ENCODE measurements at regions not wholly inside any gene's neighbourhood (a gene's known extent, or its start where the extent isn't known, plus 50 kb on each side); places are given as distances from the start of the nearest gene placed in this dataset.

DNA sequence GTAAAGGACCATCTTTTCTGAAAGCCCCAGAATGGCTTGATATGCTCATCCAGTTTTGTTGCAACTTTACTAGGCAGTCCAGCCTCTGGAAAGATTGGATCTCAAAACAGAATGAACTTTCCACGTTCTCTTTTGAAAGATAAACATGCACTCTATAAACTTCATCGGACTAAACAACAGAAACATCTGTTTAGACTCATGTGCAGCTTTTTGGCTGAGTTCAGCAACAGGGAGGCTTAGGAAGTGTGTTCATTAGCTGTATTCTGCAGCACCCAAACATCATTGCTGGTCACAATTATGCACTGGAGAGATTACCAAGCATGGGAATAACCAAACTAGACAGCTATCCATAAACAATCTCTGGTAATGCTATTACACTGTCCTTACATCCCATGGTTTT is 180.5 kb downstream of the TENT5A start:
- TF ChIP-seq, protein P1, sequence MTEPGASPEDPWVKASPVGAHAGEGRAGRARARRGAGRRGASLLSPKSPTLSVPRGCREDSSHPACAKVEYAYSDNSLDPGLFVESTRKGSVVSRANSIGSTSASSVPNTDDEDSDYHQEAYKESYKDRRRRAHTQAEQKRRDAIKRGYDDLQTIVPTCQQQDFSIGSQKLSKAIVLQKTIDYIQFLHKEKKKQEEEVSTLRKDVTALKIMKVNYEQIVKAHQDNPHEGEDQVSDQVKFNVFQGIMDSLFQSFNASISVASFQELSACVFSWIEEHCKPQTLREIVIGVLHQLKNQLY (CRISPR knock-in tag; IDR thresholded peaks at IDR 0.05), result no peak
- TF ChIP-seq, protein P2, sequence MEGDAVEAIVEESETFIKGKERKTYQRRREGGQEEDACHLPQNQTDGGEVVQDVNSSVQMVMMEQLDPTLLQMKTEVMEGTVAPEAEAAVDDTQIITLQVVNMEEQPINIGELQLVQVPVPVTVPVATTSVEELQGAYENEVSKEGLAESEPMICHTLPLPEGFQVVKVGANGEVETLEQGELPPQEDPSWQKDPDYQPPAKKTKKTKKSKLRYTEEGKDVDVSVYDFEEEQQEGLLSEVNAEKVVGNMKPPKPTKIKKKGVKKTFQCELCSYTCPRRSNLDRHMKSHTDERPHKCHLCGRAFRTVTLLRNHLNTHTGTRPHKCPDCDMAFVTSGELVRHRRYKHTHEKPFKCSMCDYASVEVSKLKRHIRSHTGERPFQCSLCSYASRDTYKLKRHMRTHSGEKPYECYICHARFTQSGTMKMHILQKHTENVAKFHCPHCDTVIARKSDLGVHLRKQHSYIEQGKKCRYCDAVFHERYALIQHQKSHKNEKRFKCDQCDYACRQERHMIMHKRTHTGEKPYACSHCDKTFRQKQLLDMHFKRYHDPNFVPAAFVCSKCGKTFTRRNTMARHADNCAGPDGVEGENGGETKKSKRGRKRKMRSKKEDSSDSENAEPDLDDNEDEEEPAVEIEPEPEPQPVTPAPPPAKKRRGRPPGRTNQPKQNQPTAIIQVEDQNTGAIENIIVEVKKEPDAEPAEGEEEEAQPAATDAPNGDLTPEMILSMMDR (IDR thresholded peaks at IDR 0.05), result no peak
- TF ChIP-seq, protein P3, sequence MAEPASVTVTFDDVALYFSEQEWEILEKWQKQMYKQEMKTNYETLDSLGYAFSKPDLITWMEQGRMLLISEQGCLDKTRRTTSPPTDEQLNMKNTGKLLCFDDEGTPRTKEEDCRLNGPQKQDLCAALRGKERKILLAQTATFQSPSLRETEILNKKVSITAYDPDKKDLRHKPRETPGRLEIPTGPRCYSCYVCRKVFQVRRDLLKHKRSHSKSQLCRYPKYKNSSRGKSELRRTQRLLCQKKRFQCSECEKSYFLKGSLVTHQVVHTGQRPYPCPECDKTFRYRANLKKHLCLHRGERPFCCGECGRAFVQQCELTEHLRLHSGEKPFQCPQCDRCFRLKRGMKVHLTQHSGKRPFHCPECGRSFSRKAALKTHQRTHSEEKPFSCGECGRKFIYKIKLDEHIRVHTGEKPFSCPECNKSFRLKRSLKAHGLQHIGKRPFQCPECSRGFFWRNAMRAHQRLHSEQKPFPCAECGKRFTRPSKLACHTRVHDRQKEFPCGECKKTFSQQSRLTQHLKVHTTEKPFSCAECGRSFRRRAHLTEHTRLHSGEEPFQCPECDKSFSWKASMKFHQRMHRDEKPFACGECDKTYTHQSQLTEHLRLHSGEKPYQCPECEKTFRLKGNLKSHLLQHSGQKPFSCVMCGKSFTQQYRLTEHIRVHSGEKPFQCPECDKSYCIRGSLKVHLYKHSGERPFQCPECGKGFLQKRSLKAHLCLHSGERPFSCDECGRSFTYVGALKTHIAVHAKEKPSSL (CRISPR knock-in tag; conservative IDR thresholded peaks at IDR 0.05), result no peak
- no peak for TF ChIP-seq ELF4 (CRISPR knock-in tag; IDR thresholded peaks at IDR 0.05; ENCODE audit: low read depth)
- no peak for TF ChIP-seq IRF2 (CRISPR knock-in tag; IDR thresholded peaks at IDR 0.05; ENCODE audit: borderline replicate concordance, low read depth)
- TF ChIP-seq, protein P4, sequence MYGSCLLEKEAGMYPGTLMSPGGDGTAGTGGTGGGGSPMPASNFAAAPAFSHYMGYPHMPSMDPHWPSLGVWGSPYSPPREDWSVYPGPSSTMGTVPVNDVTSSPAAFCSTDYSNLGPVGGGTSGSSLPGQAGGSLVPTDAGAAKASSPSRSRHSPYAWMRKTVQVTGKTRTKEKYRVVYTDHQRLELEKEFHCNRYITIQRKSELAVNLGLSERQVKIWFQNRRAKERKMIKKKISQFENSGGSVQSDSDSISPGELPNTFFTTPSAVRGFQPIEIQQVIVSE (CRISPR knock-in tag; IDR thresholded peaks at IDR 0.05; ENCODE audit: borderline replicate concordance), result no peak
- no peak for TF ChIP-seq CREM (CRISPR knock-in tag; IDR thresholded peaks at IDR 0.05)
- TF ChIP-seq, protein P5, sequence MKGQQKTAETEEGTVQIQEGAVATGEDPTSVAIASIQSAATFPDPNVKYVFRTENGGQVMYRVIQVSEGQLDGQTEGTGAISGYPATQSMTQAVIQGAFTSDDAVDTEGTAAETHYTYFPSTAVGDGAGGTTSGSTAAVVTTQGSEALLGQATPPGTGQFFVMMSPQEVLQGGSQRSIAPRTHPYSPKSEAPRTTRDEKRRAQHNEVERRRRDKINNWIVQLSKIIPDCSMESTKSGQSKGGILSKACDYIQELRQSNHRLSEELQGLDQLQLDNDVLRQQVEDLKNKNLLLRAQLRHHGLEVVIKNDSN (CRISPR knock-in tag; IDR thresholded peaks at IDR 0.05), result no peak
- TF ChIP-seq ZNF232 (CRISPR knock-in tag; IDR thresholded peaks at IDR 0.05), result no peak
- TF ChIP-seq, protein P6, sequence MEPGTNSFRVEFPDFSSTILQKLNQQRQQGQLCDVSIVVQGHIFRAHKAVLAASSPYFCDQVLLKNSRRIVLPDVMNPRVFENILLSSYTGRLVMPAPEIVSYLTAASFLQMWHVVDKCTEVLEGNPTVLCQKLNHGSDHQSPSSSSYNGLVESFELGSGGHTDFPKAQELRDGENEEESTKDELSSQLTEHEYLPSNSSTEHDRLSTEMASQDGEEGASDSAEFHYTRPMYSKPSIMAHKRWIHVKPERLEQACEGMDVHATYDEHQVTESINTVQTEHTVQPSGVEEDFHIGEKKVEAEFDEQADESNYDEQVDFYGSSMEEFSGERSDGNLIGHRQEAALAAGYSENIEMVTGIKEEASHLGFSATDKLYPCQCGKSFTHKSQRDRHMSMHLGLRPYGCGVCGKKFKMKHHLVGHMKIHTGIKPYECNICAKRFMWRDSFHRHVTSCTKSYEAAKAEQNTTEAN (CRISPR knock-in tag; IDR thresholded peaks at IDR 0.05), result no peak

All from WTC11 (cell line).